ENCODE measurements at regions not wholly inside any gene's neighbourhood (a gene's known extent, or its start where the extent isn't known, plus 50 kb on each side); places are given as distances from the start of the nearest gene placed in this dataset.
A peak's percentile ranks its signal among the peaks of the same experiment; 100 is the strongest.

DNA sequence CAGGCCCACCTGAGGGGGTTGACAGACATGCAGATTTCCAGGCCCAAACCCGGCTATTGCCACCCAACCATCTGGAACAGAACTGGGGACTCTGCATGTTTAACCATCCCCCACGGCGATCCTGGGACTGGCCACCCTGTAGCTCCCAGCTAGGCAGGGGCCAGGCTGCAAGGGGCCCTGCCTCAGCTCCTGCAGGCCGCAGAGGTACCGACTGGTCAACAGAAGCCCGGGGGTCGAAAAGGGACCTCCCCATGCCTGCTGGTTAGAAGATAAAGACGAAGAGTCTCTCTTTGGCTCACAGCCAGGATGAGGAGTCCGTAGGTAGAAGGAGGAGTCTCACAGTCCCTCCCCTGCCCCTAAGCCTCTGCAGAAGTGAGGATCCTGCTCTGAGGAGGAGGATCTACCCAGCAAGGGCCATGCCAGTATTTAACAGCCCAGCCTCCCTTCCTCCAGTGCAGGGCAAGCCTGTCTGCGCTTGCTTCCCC, 223.4 kb upstream of the TNRC6C start:
- no peak overlapping the region for H3K4me3 ChIP-seq (ENCODE audit: low read length in 2 of 2)
- peak overlapping the region; percentile 59 for H3K14ac ChIP-seq (ENCODE audit: low read length)
- no peaks in the 10 kb centered on the region for H3K79me1 ChIP-seq (ENCODE audit: low read depth, low read length)
- peak overlapping the region; percentile 61 for H3K9ac ChIP-seq (ENCODE audit: low read depth, low read length, poor library complexity)
- peak overlapping the region; percentile 87 for H2BK5ac ChIP-seq (ENCODE audit: low read length)
- H3K4ac ChIP-seq (ENCODE audit: low read length): no peak overlapping the region
- H4K8ac ChIP-seq (ENCODE audit: low read depth, low read length): peak overlapping the region; percentile 94
- peak overlapping the region; percentile 51 for H2AFZ ChIP-seq (ENCODE audit: low read length)
- peak overlapping the region; percentile 92 for H4K91ac ChIP-seq (ENCODE audit: low read depth, low read length, poor library complexity)
- H3K4me1 ChIP-seq (ENCODE audit: control insufficient read depth in 2 of 2, insufficient read depth in 1 of 2, low read depth in 1 of 2, low read length in 2 of 2): peaks cover 7 to 37% of the 10 kb centered on the region in 2 donors
- H3K18ac ChIP-seq (ENCODE audit: low read length): peak overlapping the region; percentile 95
- peaks cover 0 to 5% of the 10 kb centered on the region in 2 donors for H3K9me3 ChIP-seq (replicated peaks in 1 of 2; ENCODE audit: control insufficient read depth in 2 of 2, insufficient read depth in 1 of 2, low read depth in 1 of 2, low read length in 2 of 2)
- peak overlapping the region; percentile 97 for H2AK5ac ChIP-seq (ENCODE audit: low read depth, low read length)
- H2BK120ac ChIP-seq (ENCODE audit: low read depth, low read length): peak overlapping the region; percentile 69
- H2BK12ac ChIP-seq (ENCODE audit: low read length): peak overlapping the region; percentile 69
- no peak overlapping the region for H3K4me2 ChIP-seq (ENCODE audit: insufficient read depth, low read length, poor library complexity, severe bottlenecking)
- peak overlapping the region; percentile 98 for H2BK15ac ChIP-seq (ENCODE audit: low read length)
- H3K36me3 ChIP-seq (replicated peaks in 1 of 2; ENCODE audit: control insufficient read depth in 2 of 2, insufficient read depth in 2 of 2, low read length in 2 of 2): no peaks in the 10 kb centered on the region
- H3K23ac ChIP-seq (ENCODE audit: low read depth, low read length, poor library complexity): peak overlapping the region; percentile 52
- H3K27me3 ChIP-seq (ENCODE audit: control insufficient read depth in 3 of 3, insufficient read depth in 3 of 3, low read depth in 1 of 3, low read length in 3 of 3): peaks cover 0 to 32% (median 0%) of the 10 kb centered on the region in 3 experiments
- H3K27ac ChIP-seq (replicated peaks; ENCODE audit: low read length): peak overlapping the region; percentile 54
- no peak for DNase-seq (ENCODE audit: low spot score)
- WGBS, 2 donors (ENCODE audit: extremely low coverage in 2 of 2, insufficient read length in 2 of 2, insufficient replicate concordance in 1 of 2): no CpG with 5 or more reads among the region's 10 CpGs

DNA sequence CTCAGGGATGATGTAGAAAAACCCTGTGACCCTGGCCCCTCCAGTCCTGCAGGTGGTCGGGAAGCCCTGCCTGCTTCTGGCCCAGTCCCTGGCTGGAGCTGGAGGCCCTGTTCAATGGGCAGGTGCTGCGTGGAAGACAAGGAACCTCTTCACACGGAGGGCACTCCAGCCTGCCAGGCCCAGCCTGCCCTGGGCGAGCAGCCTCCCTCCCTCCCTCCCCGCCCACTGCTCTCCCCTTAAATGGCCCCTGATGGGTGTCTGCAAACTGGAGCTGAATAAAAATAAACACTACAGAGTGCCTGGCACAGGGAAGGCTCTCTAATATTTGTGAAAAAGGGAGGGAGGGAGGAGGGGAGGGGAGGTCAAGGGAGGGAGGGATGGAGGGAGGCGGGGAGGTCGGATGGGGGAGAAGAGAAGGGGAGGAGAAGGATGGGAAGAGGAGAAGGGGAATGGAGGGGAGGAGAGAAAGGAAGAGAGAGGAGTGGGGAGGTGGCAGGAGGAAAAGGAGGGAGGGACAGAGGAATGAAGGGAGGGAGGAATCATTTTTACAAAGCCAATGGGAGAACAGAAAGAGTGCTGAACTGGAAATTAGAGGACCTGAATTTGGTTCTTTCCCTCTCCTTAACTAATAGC, 222.8 kb upstream of the TNRC6C start:
- Histone ChIP-seq H2BK5ac (ENCODE audit: low read length) (peak overlapping the region; percentile 87), H2BK12ac (ENCODE audit: low read length) (peak overlapping the region; percentile 65), H3K14ac (ENCODE audit: low read length) (no peak overlapping the region), H3K18ac (ENCODE audit: low read length) (peak overlapping the region; percentile 95), H3K79me1 (ENCODE audit: low read depth, low read length) (no peaks in the 10 kb centered on the region), H3K4ac (ENCODE audit: low read length) (no peak overlapping the region), H4K91ac (ENCODE audit: low read depth, low read length, poor library complexity) (peak overlapping the region; percentile 92), H2AFZ (ENCODE audit: low read length) (peak overlapping the region; percentile 51), H2BK120ac (ENCODE audit: low read depth, low read length) (peak overlapping the region; percentile 69), H3K23ac (ENCODE audit: low read depth, low read length, poor library complexity) (peak overlapping the region; percentile 35), H3K27ac (replicated peaks; ENCODE audit: low read length) (peak overlapping the region; percentile 54), H3K27me3 (ENCODE audit: control insufficient read depth in 3 of 3, insufficient read depth in 3 of 3, low read depth in 1 of 3, low read length in 3 of 3) (peaks cover 0 to 32% (median 0%) of the 10 kb centered on the region in 3 experiments), H4K8ac (ENCODE audit: low read depth, low read length) (peak overlapping the region; percentile 94), H3K4me1 (ENCODE audit: control insufficient read depth in 2 of 2, insufficient read depth in 1 of 2, low read depth in 1 of 2, low read length in 2 of 2) (peaks cover 7 to 37% of the 10 kb centered on the region in 2 donors), H3K4me3 (ENCODE audit: low read length in 2 of 2) (no peak overlapping the region), H3K9me3 (replicated peaks in 1 of 2; ENCODE audit: control insufficient read depth in 2 of 2, insufficient read depth in 1 of 2, low read depth in 1 of 2, low read length in 2 of 2) (peaks cover 0 to 5% of the 10 kb centered on the region in 2 donors), H3K36me3 (replicated peaks in 1 of 2; ENCODE audit: control insufficient read depth in 2 of 2, insufficient read depth in 2 of 2, low read length in 2 of 2) (no peaks in the 10 kb centered on the region), H3K4me2 (ENCODE audit: insufficient read depth, low read length, poor library complexity, severe bottlenecking) (no peak overlapping the region), H3K9ac (ENCODE audit: low read depth, low read length, poor library complexity) (no peak overlapping the region), H2BK15ac (ENCODE audit: low read length) (peak overlapping the region; percentile 98), H2AK5ac (ENCODE audit: low read depth, low read length) (peak overlapping the region; percentile 97)
- DNase-seq (ENCODE audit: low spot score): no peak
- 95% methylated on average over 2 of the region's 7 CpGs; no CpG with 5 or more reads in 1 of the 2 donors for WGBS, 2 donors (ENCODE audit: extremely low coverage in 2 of 2, insufficient read length in 2 of 2, insufficient replicate concordance in 1 of 2)

GRCh38 chr17:77736199-77736585, 222.3 kb upstream of the TNRC6C start:
- DNase-seq (ENCODE audit: low spot score): no peak
- WGBS, 2 donors (ENCODE audit: extremely low coverage in 2 of 2, insufficient read length in 2 of 2, insufficient replicate concordance in 1 of 2): no CpG with 5 or more reads among the region's 17 CpGs
- no peak overlapping the region for H3K4me2 ChIP-seq (ENCODE audit: insufficient read depth, low read length, poor library complexity, severe bottlenecking)

DNA sequence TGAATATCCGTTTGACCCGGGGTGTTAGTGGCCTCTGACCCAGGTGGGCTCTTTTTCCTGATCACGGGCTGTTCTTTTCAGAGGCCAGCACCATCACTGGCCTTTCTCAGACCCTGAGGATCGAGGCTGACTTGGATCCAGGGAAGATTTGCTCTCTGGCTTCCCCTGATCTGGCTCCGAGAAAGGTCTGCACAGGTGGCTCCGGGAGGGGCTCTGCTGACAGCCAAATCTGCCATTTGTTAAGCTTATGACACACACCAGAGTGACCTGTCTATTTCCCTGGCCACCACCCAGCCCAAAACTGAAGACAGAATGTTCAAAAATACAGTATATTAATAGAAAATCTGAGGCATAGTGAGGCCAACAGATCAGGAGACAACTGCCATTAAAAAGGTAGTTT, 221.8 kb upstream of the TNRC6C start:
- peaks cover 7 to 37% of the 10 kb centered on the region in 2 donors for H3K4me1 ChIP-seq (ENCODE audit: control insufficient read depth in 2 of 2, insufficient read depth in 1 of 2, low read depth in 1 of 2, low read length in 2 of 2)
- no peak overlapping the region for H4K8ac ChIP-seq (ENCODE audit: low read depth, low read length)
- peak overlapping the region; percentile 3 for H2AK5ac ChIP-seq (ENCODE audit: low read depth, low read length)
- H3K4me2 ChIP-seq (ENCODE audit: insufficient read depth, low read length, poor library complexity, severe bottlenecking): no peak overlapping the region
- no peak overlapping the region for H3K23ac ChIP-seq (ENCODE audit: low read depth, low read length, poor library complexity)
- H3K36me3 ChIP-seq (replicated peaks in 1 of 2; ENCODE audit: control insufficient read depth in 2 of 2, insufficient read depth in 2 of 2, low read length in 2 of 2): no peaks in the 10 kb centered on the region
- H2BK120ac ChIP-seq (ENCODE audit: low read depth, low read length): no peak overlapping the region
- no peak overlapping the region for H2BK12ac ChIP-seq (ENCODE audit: low read length)
- DNase-seq (ENCODE audit: low spot score): no peak
- H2BK15ac ChIP-seq (ENCODE audit: low read length): no peak overlapping the region
- H3K9ac ChIP-seq (ENCODE audit: low read depth, low read length, poor library complexity): no peak overlapping the region
- H2BK5ac ChIP-seq (ENCODE audit: low read length): peak overlapping the region; percentile 84
- peaks cover 0 to 7% of the 10 kb centered on the region in 2 donors for H3K9me3 ChIP-seq (replicated peaks in 1 of 2; ENCODE audit: control insufficient read depth in 2 of 2, insufficient read depth in 1 of 2, low read depth in 1 of 2, low read length in 2 of 2)
- H3K18ac ChIP-seq (ENCODE audit: low read length): no peak overlapping the region
- no peaks in the 10 kb centered on the region for H3K79me1 ChIP-seq (ENCODE audit: low read depth, low read length)
- H3K27me3 ChIP-seq (ENCODE audit: control insufficient read depth in 3 of 3, insufficient read depth in 3 of 3, low read depth in 1 of 3, low read length in 3 of 3): peaks cover 0 to 32% (median 0%) of the 10 kb centered on the region in 3 experiments
- H3K14ac ChIP-seq (ENCODE audit: low read length): no peak overlapping the region
- no peak overlapping the region for H3K4me3 ChIP-seq (ENCODE audit: low read length in 2 of 2)
- H3K27ac ChIP-seq (replicated peaks; ENCODE audit: low read length): no peak overlapping the region
- H3K4ac ChIP-seq (ENCODE audit: low read length): no peak overlapping the region
- no peak overlapping the region for H2AFZ ChIP-seq (ENCODE audit: low read length)
- no peak overlapping the region for H4K91ac ChIP-seq (ENCODE audit: low read depth, low read length, poor library complexity)
- no CpG with 5 or more reads among the region's 6 CpGs for WGBS, 2 donors (ENCODE audit: extremely low coverage in 2 of 2, insufficient read length in 2 of 2, insufficient replicate concordance in 1 of 2)

More at GRCh38 chr17:77736199-77736585, 222.3 kb upstream of the TNRC6C start:
- H3K4me3 ChIP-seq (ENCODE audit: low read length in 2 of 2): no peak overlapping the region
- H3K4ac ChIP-seq (ENCODE audit: low read length): no peak overlapping the region
- no peak overlapping the region for H3K14ac ChIP-seq (ENCODE audit: low read length)
- no peak overlapping the region for H3K9ac ChIP-seq (ENCODE audit: low read depth, low read length, poor library complexity)
- peak overlapping the region; percentile 96 for H4K8ac ChIP-seq (ENCODE audit: low read depth, low read length)
- peak overlapping the region; percentile 83 for H3K18ac ChIP-seq (ENCODE audit: low read length)
- peak overlapping the region; percentile 62 for H3K23ac ChIP-seq (ENCODE audit: low read depth, low read length, poor library complexity)
- no peaks in the 10 kb centered on the region for H3K36me3 ChIP-seq (replicated peaks in 1 of 2; ENCODE audit: control insufficient read depth in 2 of 2, insufficient read depth in 2 of 2, low read length in 2 of 2)
- no peaks in the 10 kb centered on the region for H3K79me1 ChIP-seq (ENCODE audit: low read depth, low read length)
- H2BK12ac ChIP-seq (ENCODE audit: low read length): no peak overlapping the region
- H2BK120ac ChIP-seq (ENCODE audit: low read depth, low read length): no peak overlapping the region
- H3K27ac ChIP-seq (replicated peaks; ENCODE audit: low read length): no peak overlapping the region
- H3K9me3 ChIP-seq (replicated peaks in 1 of 2; ENCODE audit: control insufficient read depth in 2 of 2, insufficient read depth in 1 of 2, low read depth in 1 of 2, low read length in 2 of 2): peaks cover 0 to 5% of the 10 kb centered on the region in 2 donors
- peaks cover 7 to 37% of the 10 kb centered on the region in 2 donors for H3K4me1 ChIP-seq (ENCODE audit: control insufficient read depth in 2 of 2, insufficient read depth in 1 of 2, low read depth in 1 of 2, low read length in 2 of 2)
- H3K27me3 ChIP-seq (ENCODE audit: control insufficient read depth in 3 of 3, insufficient read depth in 3 of 3, low read depth in 1 of 3, low read length in 3 of 3): peaks cover 0 to 32% (median 0%) of the 10 kb centered on the region in 3 experiments
- no peak overlapping the region for H4K91ac ChIP-seq (ENCODE audit: low read depth, low read length, poor library complexity)
- no peak overlapping the region for H2AFZ ChIP-seq (ENCODE audit: low read length)
- H2BK5ac ChIP-seq (ENCODE audit: low read length): peak overlapping the region; percentile 84
- no peak overlapping the region for H2BK15ac ChIP-seq (ENCODE audit: low read length)
- no peak overlapping the region for H2AK5ac ChIP-seq (ENCODE audit: low read depth, low read length)
